T-helper 1 cell treated with Interleukin-12 subunit alpha and Interleukin-12 subunit beta and Interleukin-4 antibody, amounts not matched to agents 30 μg/mL and 1 μg/mL, for 36 hours (primary cell): ENCODE measurements at regions not wholly inside any gene's neighbourhood (a gene's known extent, or its start where the extent isn't known, plus 50 kb on each side); places are given as distances from the start of the nearest gene placed in this dataset.
"Not testable (repeated sequence)": the region's sequence is repeated elsewhere in the genome, so short reads cannot be mapped to it uniquely, and the experiment has no call there.

Experiments used
- H3K27ac Mint-ChIP-seq: one replicate; pipeline ENCODE4 v1.8.0; 2021; ENCODE audit warnings: mild to moderate bottlenecking, mixed read lengths
- H3K27me3 Mint-ChIP-seq: one replicate; pipeline ENCODE4 v1.8.0; 2021; ENCODE audit warnings: low read depth, mixed read lengths
- H3K36me3 Mint-ChIP-seq: one replicate; pipeline ENCODE4 v1.8.0; 2021; ENCODE audit warnings: low read depth, mixed read lengths
- H3K4me1 Mint-ChIP-seq: one replicate; pipeline ENCODE4 v1.8.0; 2021; ENCODE audit warnings: low read depth, mixed read lengths
- H3K4me3 Mint-ChIP-seq: one replicate; pipeline ENCODE4 v1.8.0; 2021; ENCODE audit warnings: mild to moderate bottlenecking, moderate library complexity, mixed read lengths
- H3K9me3 Mint-ChIP-seq: one replicate; pipeline ENCODE4 v1.8.0; 2021; ENCODE audit warnings: mixed read lengths

DNA sequence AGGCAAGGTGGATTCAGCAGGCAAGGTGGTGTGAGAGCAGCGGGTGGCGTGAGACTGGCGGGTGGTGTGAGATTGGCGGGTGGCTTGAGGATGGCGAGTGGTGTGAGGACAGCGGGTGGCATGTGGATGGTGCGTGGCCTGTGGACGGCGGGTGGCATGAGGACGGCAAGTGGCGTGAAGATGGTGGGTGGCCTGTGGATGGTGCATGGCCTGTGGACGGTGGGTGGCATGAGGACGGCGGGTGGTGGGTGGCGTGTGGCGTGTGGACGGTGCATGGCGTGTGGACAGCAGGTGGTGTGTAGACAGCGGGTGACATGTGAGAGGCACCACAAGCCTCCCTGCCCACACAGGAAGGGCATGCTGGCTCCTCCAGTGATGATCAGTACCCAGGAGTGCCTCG, 186.9 kb upstream of the SALL3 start:
- H3K4me1 Mint-ChIP-seq, result no peaks in the 10 kb centered on the region
- H3K9me3 Mint-ChIP-seq, result no peaks in the 10 kb centered on the region
- H3K27me3 Mint-ChIP-seq, result no peaks in the 10 kb centered on the region
- H3K4me3 Mint-ChIP-seq, result no peak overlapping the region
- no peaks in the 10 kb centered on the region for H3K36me3 Mint-ChIP-seq
- no peak overlapping the region for H3K27ac Mint-ChIP-seq

GRCh38 chr18:78793313-78794070, 186.1 kb upstream of the SALL3 start:
- H3K4me1 Mint-ChIP-seq, result no peaks in the 10 kb centered on the region

DNA sequence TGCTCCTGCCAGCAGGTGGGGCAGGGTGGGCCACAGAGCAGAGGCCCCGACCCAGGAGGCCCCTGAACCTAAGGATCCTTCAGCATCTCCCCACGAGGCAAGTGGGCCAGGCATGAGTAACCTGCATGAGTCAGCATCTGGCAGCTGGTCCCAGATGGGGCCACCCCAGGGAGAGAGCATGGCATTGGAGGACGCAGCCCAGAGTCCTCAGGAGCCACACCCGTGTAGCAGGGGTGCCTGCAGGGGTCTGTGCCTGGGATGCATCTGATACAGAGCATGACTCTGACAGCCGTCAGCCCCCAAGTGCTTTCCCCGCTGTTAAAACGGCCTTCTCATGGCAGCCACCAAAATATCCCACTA, 185.6 kb upstream of the SALL3 start:
- no peaks in the 10 kb centered on the region for H3K27me3 Mint-ChIP-seq

More at GRCh38 chr18:78793313-78794070, 186.1 kb upstream of the SALL3 start:
- Mint-ChIP-seq H3K9me3 (no peaks in the 10 kb centered on the region), H3K4me3 (no peak overlapping the region), H3K36me3 (no peaks in the 10 kb centered on the region), H3K27ac (no peak overlapping the region), H3K27me3 (no peaks in the 10 kb centered on the region)

GRCh38 chr18:78796693-78797455, 182.7 kb upstream of the SALL3 start:
- Mint-ChIP-seq H3K4me1 (no peaks in the 10 kb centered on the region), H3K36me3 (no peaks in the 10 kb centered on the region), H3K9me3 (no peaks in the 10 kb centered on the region), H3K27me3 (no peaks in the 10 kb centered on the region), H3K27ac (no peak overlapping the region), H3K4me3 (no peak overlapping the region)

More for the DNA sequence above, 185.6 kb upstream of the SALL3 start:
- no peaks in the 10 kb centered on the region for H3K9me3 Mint-ChIP-seq
- H3K4me3 Mint-ChIP-seq, result no peak overlapping the region
- no peaks in the 10 kb centered on the region for H3K4me1 Mint-ChIP-seq
- no peaks in the 10 kb centered on the region for H3K36me3 Mint-ChIP-seq
- H3K27ac Mint-ChIP-seq, result no peak overlapping the region

- no peaks in the 10 kb centered on the region for H3K27me3 Mint-ChIP-seq
- no peak overlapping the region for H3K27ac Mint-ChIP-seq
- H3K36me3 Mint-ChIP-seq, result no peaks in the 10 kb centered on the region
- no peaks in the 10 kb centered on the region for H3K4me1 Mint-ChIP-seq
- no peak overlapping the region for H3K4me3 Mint-ChIP-seq
- H3K9me3 Mint-ChIP-seq, result no peaks in the 10 kb centered on the region
Observed at GRCh38 chr18:78797499-78797898, 182.1 kb upstream of the SALL3 start.

- no peaks in the 10 kb centered on the region for H3K36me3 Mint-ChIP-seq
- H3K27me3 Mint-ChIP-seq, result no peaks in the 10 kb centered on the region
- no peak overlapping the region for H3K27ac Mint-ChIP-seq
- H3K9me3 Mint-ChIP-seq, result no peaks in the 10 kb centered on the region
- H3K4me1 Mint-ChIP-seq, result no peaks in the 10 kb centered on the region
- no peak overlapping the region for H3K4me3 Mint-ChIP-seq
Observed at GRCh38 chr18:78798402-78799175, 181.0 kb upstream of the SALL3 start.

- no peak overlapping the region for H3K27ac Mint-ChIP-seq
- no peaks in the 10 kb centered on the region for H3K4me1 Mint-ChIP-seq
- no peaks in the 10 kb centered on the region for H3K27me3 Mint-ChIP-seq
- H3K4me3 Mint-ChIP-seq, result no peak overlapping the region
- H3K9me3 Mint-ChIP-seq, result no peaks in the 10 kb centered on the region
- no peaks in the 10 kb centered on the region for H3K36me3 Mint-ChIP-seq
Observed at GRCh38 chr18:78799382-78800089, 180.1 kb upstream of the SALL3 start.

- not testable (repeated sequence) for H3K9me3 Mint-ChIP-seq, H3K27ac Mint-ChIP-seq, H3K27me3 Mint-ChIP-seq, H3K4me3 Mint-ChIP-seq, H3K4me1 Mint-ChIP-seq, H3K36me3 Mint-ChIP-seq
Observed at GRCh38 chr18:78800102-78800851, 179.3 kb upstream of the SALL3 start.

DNA sequence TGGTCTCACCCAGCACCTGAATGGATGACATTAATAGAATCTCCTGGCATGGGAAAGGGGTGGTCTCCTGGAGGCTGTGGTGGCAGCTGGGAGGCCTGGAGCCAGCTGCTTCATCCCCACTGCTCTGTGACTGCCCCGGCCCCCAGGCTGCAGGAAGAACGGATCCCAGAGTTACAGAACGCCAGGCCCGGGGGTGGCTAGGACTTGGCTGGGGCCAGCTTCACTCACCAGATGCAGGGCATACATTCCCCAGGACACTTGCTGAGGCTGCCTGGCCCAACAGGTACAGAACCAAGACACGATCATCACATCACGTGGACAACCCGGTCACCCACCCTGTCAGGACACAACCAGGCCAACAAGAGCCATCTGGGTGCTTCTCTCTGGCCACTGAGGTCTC, 178.6 kb upstream of the SALL3 start:
- Mint-ChIP-seq H3K27me3 (no peaks in the 10 kb centered on the region), H3K4me1 (no peaks in the 10 kb centered on the region), H3K27ac (no peak overlapping the region), H3K9me3 (no peaks in the 10 kb centered on the region), H3K4me3 (no peak overlapping the region), H3K36me3 (no peaks in the 10 kb centered on the region)

GRCh38 chr18:78803104-78803503, 176.5 kb upstream of the SALL3 start:
- Mint-ChIP-seq H3K4me3 (no peak overlapping the region), H3K27ac (no peak overlapping the region), H3K9me3 (no peaks in the 10 kb centered on the region), H3K27me3 (no peaks in the 10 kb centered on the region), H3K36me3 (no peaks in the 10 kb centered on the region), H3K4me1 (no peaks in the 10 kb centered on the region)

GRCh38 chr18:78804206-78805030, 175.2 kb upstream of the SALL3 start:
- H3K4me1 Mint-ChIP-seq, result no peaks in the 10 kb centered on the region
- H3K27me3 Mint-ChIP-seq, result no peaks in the 10 kb centered on the region
- H3K27ac Mint-ChIP-seq, result no peak overlapping the region
- no peaks in the 10 kb centered on the region for H3K36me3 Mint-ChIP-seq
- H3K9me3 Mint-ChIP-seq, result peaks cover under 1% of the 10 kb centered on the region
- H3K4me3 Mint-ChIP-seq, result no peak overlapping the region

GRCh38 chr18:78805840-78806239, 173.8 kb upstream of the SALL3 start:
- Mint-ChIP-seq H3K36me3 (no peaks in the 10 kb centered on the region), H3K27me3 (no peaks in the 10 kb centered on the region), H3K4me3 (no peak overlapping the region), H3K9me3 (peaks cover 8% of the 10 kb centered on the region), H3K4me1 (no peaks in the 10 kb centered on the region), H3K27ac (no peak overlapping the region)

DNA sequence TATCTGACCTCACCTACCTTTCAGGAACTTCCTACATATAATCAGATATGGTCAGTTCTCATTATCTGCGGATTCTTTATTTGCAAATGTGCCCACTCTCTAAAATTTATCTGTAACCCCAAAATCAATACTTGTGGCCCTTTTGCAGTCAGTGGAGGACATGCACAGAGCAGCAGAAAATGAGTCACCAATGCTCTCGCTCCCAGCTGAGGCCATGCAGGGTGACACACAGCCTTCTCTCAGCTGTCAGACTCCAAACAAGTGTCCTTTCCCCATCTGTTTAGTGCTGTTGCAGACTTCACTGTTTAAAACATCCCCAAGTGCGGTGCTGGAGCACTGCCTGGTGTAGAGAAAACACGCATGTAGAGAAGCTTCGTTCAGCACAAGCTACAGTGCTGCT, 171.9 kb upstream of the SALL3 start:
- H3K4me1 Mint-ChIP-seq, result no peaks in the 10 kb centered on the region
- no peaks in the 10 kb centered on the region for H3K27me3 Mint-ChIP-seq
- H3K36me3 Mint-ChIP-seq, result no peaks in the 10 kb centered on the region

More for the DNA sequence above, 171.9 kb upstream of the SALL3 start:
- Mint-ChIP-seq H3K27ac (no peak overlapping the region), H3K4me3 (no peak overlapping the region), H3K9me3 (peaks cover 8% of the 10 kb centered on the region)
